ENCODE measurements at regions not wholly inside any gene's neighbourhood (a gene's known extent, or its start where the extent isn't known, plus 50 kb on each side); places are given as distances from the start of the nearest gene placed in this dataset.
A peak's percentile ranks its signal among the peaks of the same experiment; 100 is the strongest.
"Not testable (repeated sequence)": the region's sequence is repeated elsewhere in the genome, so short reads cannot be mapped to it uniquely, and the experiment has no call there.

DNA sequence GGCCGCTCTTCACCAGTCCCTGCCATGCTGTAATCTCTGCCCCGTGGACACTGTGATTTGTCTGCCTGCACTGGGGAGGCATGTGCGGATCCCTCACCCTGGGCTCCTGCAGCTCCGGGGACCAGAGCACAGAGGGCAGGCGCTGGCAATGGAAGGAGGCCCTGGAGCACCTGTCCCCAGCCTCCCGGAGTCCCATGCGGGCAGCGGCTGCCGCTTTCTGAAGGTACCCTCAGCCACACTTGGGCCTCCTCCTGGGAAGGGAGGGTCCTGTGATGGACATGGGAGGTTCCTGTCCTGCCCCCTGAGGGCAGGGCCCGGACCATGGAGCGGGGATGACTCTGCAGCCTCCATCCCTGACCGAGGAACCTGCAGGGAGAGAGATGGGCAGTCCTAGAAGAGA, 297.4 kb upstream of the SFSWAP start:
- Histone ChIP-seq H3K4me2 (ENCODE audit: insufficient read depth, low read length) (no peak overlapping the region), H3K4me3 (ENCODE audit: insufficient read depth, low read length) (no peak overlapping the region), H3K9me3 (ENCODE audit: low read depth, low read length) (no peaks in the 10 kb centered on the region), H3K79me2 (ENCODE audit: insufficient read depth, low read length) (no peaks in the 10 kb centered on the region), H2AFZ (ENCODE audit: low read length) (no peak overlapping the region), H3K36me3 (ENCODE audit: insufficient read depth, low read length) (no peaks in the 10 kb centered on the region), H3K4me1 (ENCODE audit: insufficient read depth, low read length) (no peaks in the 10 kb centered on the region), H3K27me3 (ENCODE audit: insufficient read depth, low read length) (no peaks in the 10 kb centered on the region), H4K20me1 (ENCODE audit: insufficient read depth, low read length) (no peaks in the 10 kb centered on the region), H3K27ac (ENCODE audit: low read depth, low read length) (no peak overlapping the region)
- DNase-seq (ENCODE audit: insufficient read length, low spot score, missing footprints) = no peak
- TF ChIP-seq, protein P1, sequence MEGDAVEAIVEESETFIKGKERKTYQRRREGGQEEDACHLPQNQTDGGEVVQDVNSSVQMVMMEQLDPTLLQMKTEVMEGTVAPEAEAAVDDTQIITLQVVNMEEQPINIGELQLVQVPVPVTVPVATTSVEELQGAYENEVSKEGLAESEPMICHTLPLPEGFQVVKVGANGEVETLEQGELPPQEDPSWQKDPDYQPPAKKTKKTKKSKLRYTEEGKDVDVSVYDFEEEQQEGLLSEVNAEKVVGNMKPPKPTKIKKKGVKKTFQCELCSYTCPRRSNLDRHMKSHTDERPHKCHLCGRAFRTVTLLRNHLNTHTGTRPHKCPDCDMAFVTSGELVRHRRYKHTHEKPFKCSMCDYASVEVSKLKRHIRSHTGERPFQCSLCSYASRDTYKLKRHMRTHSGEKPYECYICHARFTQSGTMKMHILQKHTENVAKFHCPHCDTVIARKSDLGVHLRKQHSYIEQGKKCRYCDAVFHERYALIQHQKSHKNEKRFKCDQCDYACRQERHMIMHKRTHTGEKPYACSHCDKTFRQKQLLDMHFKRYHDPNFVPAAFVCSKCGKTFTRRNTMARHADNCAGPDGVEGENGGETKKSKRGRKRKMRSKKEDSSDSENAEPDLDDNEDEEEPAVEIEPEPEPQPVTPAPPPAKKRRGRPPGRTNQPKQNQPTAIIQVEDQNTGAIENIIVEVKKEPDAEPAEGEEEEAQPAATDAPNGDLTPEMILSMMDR (IDR thresholded peaks at IDR 0.05; ENCODE audit: extremely low read depth, low read depth, low read length) = no peak

DNA sequence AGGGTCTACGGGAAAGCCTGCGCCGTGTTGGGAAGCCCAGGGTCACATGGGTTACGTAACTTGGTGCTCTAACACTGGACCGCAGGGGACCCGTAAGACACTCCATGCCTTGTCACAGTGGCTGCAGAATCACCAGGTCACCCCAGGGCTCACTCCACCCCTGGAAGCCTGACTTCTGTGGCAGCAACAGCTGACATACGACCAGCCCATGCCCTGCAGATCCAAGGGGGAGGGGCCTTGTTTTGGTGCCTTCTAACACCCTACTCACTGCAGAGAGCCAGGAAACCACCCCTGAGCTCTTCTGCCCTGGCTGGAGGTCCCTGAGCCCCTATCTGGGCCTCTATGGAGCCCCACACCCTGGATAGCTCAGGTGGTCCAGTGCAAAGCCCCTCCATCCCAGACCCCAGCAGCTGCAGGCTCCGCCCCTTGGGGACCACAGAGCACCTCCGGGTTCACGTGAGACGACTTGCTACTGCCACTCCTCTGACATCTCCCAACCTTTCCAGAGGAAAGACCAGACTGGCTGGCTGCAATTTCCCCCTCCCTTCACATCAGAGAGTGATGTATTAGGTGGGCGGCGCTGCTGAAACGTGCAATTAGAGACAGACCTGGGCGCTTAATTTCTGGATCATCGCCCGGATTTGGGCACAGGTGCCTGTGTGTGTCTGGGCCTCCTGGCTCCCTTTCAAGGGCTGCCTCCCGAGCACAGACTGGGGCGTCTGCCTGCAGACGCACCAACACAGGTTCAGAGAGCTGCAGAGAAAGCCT, 296.6 kb upstream of the SFSWAP start:
- H3K9me3 ChIP-seq (ENCODE audit: low read depth, low read length) = not testable (repeated sequence)

DNA sequence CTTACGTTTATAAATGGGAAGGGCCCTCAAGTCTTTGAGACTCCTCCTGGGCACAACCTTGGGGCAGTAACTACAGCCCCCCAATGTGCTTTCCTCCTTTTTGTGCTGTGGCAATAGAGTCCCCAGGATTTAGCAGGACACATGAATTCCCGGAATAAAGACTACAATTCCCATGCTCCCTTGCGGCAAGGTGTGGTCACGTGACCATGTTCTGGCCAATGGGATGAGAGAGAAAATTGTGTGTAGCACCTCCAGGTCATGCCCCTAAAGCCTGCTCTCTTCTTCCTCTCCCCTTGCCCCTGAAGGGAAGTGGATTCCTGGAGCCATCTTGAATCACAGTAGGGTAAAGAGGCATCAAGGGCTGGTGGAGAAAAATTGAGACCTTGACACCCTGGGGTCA, 295.1 kb upstream of the SFSWAP start:
- no peak overlapping the region for H2AFZ ChIP-seq (ENCODE audit: low read length)
- no peaks in the 10 kb centered on the region for H4K20me1 ChIP-seq (ENCODE audit: insufficient read depth, low read length)
- H3K4me3 ChIP-seq (ENCODE audit: insufficient read depth, low read length) = no peak overlapping the region
- TF ChIP-seq, protein P1 (IDR thresholded peaks at IDR 0.05; ENCODE audit: extremely low read depth, low read depth, low read length) = no peak
- peak; percentile 62 for DNase-seq (ENCODE audit: insufficient read length, low spot score, missing footprints)
- H3K4me2 ChIP-seq (ENCODE audit: insufficient read depth, low read length) = no peak overlapping the region
- peaks cover 1% of the 10 kb centered on the region for H3K9me3 ChIP-seq (ENCODE audit: low read depth, low read length)
- no peak overlapping the region for H3K27ac ChIP-seq (ENCODE audit: low read depth, low read length)
- no peaks in the 10 kb centered on the region for H3K79me2 ChIP-seq (ENCODE audit: insufficient read depth, low read length)
- H3K4me1 ChIP-seq (ENCODE audit: insufficient read depth, low read length) = no peaks in the 10 kb centered on the region
- no peaks in the 10 kb centered on the region for H3K27me3 ChIP-seq (ENCODE audit: insufficient read depth, low read length)
- H3K36me3 ChIP-seq (ENCODE audit: insufficient read depth, low read length) = no peaks in the 10 kb centered on the region

More for the DNA sequence above, 296.6 kb upstream of the SFSWAP start:
- not testable (repeated sequence) for H2AFZ ChIP-seq (ENCODE audit: low read length); H3K4me3 ChIP-seq (ENCODE audit: insufficient read depth, low read length); H3K4me2 ChIP-seq (ENCODE audit: insufficient read depth, low read length); H3K79me2 ChIP-seq (ENCODE audit: insufficient read depth, low read length); H3K27me3 ChIP-seq (ENCODE audit: insufficient read depth, low read length); DNase-seq (ENCODE audit: insufficient read length, low spot score, missing footprints); H3K36me3 ChIP-seq (ENCODE audit: insufficient read depth, low read length); H3K27ac ChIP-seq (ENCODE audit: low read depth, low read length); H4K20me1 ChIP-seq (ENCODE audit: insufficient read depth, low read length); H3K4me1 ChIP-seq (ENCODE audit: insufficient read depth, low read length)

DNA sequence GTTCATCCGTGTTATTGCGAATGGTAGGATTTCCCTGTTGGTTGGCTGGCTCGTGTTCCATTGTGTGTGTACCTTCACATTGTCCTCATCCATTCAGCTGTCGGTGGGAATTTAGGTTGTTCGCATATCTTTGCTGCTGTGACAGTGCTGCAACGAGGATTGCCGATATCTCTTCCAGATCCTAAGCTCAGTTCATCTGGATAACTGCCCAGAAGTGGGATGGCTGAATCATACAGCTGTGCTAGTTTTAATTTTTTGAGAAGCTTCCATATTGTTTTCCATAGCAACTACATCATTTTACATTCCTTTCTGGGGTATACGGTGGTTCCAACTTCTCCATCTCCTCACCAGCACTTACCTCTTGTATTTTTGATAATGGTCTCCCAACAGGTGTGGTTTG, 292.8 kb upstream of the SFSWAP start:
- no peak for DNase-seq (ENCODE audit: insufficient read length, low spot score, missing footprints)
- Histone ChIP-seq H2AFZ (ENCODE audit: low read length) (no peak overlapping the region), H3K9me3 (ENCODE audit: low read depth, low read length) (peaks cover 1% of the 10 kb centered on the region)

More for the DNA sequence above, 292.8 kb upstream of the SFSWAP start:
- Histone ChIP-seq H3K79me2 (ENCODE audit: insufficient read depth, low read length) (no peaks in the 10 kb centered on the region), H3K27me3 (ENCODE audit: insufficient read depth, low read length) (no peaks in the 10 kb centered on the region), H4K20me1 (ENCODE audit: insufficient read depth, low read length) (no peaks in the 10 kb centered on the region), H3K4me2 (ENCODE audit: insufficient read depth, low read length) (no peak overlapping the region), H3K27ac (ENCODE audit: low read depth, low read length) (no peak overlapping the region), H3K36me3 (ENCODE audit: insufficient read depth, low read length) (no peaks in the 10 kb centered on the region), H3K4me3 (ENCODE audit: insufficient read depth, low read length) (no peak overlapping the region), H3K4me1 (ENCODE audit: insufficient read depth, low read length) (no peaks in the 10 kb centered on the region)
- TF ChIP-seq, protein P1 (IDR thresholded peaks at IDR 0.05; ENCODE audit: extremely low read depth, low read depth, low read length) = no peak

Data from osteoblast (primary cell).